ENCODE measurements at regions not wholly inside any gene's neighbourhood (a gene's known extent, or its start where the extent isn't known, plus 50 kb on each side); places are given as distances from the start of the nearest gene placed in this dataset.

DNA sequence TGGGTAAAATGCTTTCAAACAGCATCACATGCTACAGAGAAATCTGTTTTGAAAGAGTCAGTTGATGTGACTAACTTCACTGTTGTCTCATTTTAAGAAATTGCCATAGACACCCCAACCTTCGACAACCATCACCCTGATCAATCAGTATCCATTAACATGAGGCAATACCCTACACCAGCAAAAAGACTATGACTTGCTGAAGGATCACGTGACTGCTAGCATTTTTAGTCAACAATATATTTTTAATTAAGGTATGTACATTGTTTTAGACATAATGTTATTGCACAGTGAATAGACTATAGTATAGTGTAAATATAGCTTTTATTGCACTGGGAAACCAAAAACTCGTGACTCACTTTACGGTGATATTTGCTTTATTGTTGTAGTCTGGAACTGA, 200.0 kb upstream of the ARHGAP24 start:
- DNase-seq: no peak

DNA sequence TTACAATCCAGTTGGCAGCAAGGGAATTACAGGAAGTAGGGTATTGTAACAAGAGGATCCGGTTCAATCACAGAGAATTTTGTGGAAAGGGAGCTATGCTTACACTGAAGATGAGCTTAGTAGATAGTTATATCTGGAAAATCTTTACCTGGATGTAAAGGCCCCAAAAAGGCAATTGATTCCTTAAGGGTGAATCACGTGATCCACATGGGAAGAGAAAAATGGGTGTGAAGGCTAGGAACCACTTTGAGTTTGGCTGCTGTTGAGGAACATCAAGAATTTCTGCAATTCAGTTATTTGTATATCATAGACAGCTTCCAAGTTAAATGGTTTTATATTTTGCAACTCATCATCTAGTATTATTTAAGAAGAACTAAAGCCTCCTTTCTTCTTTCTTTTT, 194.0 kb upstream of the ARHGAP24 start:
- DNase-seq: no peak

DNA sequence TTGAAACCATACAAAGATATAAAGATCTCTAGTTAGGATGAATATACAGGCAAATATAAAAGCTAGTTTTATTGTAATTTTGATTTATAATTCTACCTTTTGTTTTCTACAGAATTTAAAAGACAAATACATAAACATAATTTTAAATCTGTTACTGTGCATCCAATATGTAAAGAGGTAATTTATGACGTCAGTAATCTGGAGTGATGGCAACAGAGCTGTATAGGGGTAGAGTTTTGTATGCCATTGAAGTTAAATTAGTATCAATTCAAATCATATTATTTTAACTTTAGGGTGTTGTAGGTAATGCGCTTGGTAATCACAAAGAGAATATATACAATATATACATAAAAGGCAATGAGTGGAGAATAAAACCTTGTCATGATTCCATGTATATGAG, 183.7 kb upstream of the ARHGAP24 start:
- DNase-seq: no peak

DNA sequence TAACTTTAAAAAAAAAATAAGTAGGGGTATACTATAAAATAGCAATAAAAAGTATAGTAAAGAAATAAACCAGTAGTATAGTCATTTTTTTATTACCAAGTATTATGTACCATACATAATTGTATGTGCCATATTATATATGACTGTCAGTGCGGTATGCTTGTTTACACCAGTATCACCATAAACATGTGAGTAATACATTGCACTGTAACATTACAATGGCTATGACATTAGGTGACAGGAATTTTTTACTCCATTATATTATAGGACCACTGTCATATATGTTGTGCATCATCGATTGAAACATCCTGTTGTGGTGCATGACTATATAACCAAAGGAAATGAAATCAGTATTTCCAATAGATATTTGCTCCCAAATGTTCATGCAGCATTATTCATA, 176.9 kb upstream of the ARHGAP24 start:
- DNase-seq: no peak

DNA sequence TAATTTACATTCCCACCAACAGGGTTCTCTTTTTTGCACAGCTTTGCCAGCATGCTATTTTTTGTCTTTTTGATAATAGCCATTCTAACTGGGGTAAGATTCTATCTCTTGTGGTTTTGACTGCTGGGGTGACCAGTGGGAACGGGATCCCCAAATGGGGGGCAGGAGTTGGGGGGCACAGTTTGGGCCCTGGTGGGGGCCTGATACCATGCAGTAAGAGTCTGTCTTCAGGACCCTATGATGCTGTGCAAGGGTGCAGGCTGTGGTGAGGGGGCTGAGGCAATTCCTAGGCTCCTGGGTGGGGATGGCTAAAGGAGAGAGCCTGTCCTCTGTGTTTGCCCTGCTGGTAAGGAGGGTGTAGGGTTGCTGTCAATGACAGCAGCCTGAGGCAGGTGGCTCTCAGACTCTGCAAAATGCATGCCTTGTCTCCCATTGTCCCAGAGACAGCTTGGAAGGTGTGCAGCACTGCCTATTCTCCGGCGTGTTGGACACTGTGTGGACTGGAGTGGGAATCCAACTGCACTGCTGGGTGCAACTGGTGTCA, 172.7 kb upstream of the ARHGAP24 start:
- no peak for DNase-seq

DNA sequence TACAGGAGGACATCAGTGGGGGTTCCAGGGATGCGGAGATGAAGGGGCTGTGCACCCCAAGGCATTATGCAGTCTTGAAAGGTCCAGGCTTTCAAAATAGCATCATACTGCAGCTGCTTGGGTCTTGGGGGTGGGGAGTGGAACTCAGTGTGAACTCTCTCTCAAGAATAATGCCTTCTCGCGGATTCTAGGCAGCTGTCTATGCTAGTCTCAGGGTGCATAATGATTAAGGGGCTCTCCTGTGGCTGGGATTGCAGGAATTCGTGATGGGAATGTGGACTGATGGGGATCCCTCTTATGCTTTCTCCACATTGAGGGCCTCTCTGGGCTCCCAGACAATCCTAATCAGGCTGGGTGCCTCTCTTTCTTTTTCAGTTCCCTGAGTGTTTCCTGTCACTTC, 172.2 kb upstream of the ARHGAP24 start:
- no peak for DNase-seq

DNA sequence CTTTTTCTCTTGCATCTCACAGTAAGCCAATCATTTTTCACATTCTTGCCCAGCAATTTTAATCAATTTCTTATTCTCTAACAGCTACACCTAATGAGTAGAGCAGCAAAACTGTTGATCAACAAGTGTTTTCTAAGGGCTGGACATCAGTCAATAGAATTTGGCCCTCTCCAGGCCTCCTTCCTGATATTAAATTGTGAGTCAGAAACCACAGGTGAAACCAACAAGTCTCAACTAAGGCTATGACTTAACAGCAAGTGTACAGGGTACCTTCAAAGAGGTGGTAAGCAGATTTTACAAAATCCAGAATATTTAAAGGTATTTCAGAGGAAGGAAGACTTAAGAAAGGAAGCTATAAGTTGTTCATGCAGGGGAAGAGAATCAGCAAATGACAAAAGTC, 156.5 kb upstream of the ARHGAP24 start:
- no peak for DNase-seq

DNA sequence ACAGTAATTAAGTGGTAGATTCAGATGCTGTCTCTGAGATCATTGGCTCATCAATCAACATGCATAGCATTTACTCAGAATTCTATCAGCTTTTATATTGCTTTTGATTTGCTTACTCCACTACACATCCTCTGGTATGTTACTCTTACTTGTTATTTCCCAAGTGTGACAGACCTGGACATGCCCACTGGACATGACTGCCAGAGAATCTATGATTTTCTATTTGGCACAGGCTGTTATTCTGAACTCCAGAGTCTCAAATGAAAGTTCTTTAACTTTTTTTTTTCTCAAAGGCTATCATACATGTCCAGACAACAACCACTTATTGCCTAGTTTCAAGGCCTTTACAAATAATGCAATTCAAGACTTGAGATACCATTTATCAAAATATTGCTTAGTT, 116.1 kb upstream of the ARHGAP24 start:
- DNase-seq: no peak

DNA sequence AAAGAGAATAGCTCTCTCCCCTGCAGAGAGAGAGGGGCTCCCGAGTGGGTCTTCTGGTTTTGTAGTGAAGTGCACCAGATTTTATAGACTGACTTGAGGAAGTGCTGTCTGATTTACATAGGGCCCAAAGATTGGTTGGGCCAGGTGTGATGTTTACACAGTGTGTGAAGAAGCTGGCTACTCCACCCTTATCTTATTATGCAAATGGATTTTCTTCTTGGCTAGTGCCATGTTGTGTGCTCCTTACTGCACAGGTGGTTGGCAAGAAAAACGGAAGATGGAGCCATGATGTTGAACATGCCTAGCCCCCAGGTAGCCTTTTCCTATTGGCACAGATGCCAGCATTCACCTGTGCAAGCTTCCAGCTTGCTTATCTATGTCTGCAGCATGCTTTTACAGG, 112.4 kb upstream of the ARHGAP24 start:
- DNase-seq: no peak

DNA sequence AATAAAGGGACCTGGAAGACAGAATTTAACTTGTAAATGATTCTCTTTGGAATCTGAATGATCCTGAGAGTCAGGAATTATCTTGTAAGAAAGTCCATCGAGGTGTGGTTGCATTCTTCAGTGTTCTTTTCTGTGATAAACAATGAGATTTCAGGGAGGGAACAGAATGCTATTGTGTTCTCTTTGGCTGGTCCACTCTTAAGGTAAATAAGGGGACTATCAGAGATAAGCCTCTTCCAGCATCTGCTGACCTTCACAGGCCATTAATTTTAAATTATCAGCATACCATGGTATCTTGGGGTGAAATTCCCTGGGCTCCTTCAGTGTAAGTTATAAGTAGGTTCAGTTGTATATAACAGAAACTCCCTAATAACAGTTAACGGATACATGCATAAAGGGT, 107.1 kb upstream of the ARHGAP24 start:
- DNase-seq: no peak

DNA sequence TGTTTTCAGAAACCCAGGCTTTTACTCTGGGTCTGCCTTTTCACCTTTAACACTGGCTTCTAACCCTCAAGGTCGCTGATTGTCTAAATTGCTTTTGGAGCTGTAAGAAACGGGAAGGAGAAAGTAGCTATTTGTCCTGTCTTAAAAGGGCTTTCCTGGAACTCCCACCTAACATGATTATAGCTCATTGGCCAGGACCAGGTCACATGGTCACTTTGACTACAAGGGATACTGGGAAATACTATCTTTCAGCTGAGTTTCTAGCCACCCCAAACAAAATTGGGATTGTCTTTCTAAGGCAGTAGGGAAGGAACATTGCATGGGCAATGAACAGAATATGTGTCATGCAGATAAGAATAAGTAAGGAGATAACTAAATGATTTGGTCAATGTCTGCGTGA, 106.7 kb upstream of the ARHGAP24 start:
- DNase-seq: no peak

DNA sequence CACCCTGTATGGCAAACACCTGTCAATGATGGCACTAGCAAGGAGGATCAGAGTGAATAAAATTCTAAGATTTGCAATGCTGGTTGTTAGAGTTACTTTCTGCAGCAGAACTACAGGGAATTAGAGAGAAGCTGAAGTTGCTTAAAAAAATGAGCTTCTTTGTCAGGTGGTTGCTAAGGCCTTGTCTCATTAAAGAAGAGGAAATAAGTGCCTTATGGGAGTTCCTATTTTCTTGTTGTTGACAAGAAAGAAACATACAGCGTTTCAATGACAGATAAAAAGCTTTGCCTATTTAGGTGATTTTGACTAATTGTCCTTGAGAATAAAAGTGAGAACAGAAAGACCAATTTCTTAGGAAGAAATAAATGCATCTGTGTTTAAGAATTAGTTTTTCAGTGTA, 106.0 kb upstream of the ARHGAP24 start:
- DNase-seq: no peak

DNA sequence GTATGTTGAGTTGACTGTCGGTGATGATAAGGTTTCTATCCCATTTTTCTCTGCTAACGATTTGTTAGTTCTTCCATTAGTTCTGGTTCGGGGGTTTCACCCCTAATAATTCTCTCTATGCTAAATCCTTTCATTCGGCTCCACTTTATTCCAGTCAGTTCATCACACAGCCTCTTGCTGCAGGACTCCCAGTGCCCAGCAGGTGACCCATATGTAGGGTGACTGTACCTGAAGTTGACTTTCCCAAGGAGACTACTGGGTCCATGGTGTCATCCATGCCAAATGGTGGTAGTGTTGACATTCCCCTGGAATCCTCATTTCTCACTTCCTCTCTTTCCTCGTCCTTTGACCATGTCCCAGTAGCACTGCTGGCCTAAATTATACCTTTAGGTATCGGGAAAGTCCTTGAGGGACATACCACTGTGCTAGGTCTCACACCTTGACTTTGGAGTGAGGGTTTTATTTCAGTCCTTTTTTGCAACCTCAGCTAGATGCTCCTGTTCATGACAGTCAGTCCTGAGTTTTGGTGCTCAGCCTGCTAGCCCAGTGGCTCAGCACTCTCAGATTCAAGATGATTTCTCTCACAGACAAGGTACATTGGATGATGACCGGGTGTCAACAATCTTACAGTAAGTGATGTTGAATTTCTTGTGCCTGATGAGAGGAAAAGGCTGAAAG, 105.1 kb upstream of the ARHGAP24 start:
- DNase-seq: peak; percentile 3

DNA sequence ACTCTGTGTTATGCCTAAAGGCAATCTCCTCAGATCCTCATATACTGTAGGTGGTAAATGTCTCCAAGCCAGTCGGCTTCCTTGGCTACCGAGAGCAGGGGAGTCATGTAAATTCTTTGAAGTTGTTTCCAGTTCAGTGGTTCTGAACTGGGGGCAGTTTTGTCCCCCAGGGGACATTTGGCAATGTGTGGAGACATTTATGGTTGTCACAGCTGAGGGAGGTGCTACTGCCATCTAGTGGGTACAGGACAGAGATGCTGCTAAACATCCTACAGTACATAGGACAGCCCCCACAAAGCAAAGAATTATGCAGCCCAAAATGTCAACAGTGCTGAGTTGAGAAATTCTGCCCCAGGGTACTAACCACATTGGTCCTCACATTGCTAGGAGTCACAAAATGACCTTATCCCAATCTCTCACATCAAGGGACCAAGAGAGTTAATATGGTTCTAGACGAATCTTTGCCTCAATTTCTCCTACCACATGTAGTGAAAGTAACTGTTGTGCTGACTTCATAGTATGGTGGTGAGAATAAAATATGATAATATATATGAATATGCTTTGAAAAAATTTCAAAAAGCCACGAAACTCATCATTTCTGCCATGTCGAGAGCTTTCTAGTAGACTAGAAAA, 104.4 kb upstream of the ARHGAP24 start:
- peak; percentile 61 for DNase-seq

DNA sequence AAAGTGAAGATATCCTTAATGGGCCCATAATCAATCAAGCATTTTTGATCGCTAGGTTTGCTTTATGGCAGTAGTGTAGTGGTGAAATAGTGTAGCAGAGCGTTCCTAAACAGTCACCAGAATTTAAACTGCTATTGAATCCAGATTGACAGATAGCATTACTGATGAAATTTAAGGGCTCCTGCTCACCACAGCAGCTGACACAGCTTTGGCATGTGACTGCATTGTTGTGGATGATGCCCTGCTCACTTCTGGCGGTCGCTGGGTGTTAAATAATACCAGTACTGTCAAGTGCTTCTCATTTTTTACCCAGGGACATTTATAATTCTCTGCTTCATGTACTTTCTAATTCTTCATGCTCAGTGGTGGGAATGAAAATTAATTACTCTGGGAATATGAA, 102.0 kb upstream of the ARHGAP24 start:
- no peak for DNase-seq

DNA sequence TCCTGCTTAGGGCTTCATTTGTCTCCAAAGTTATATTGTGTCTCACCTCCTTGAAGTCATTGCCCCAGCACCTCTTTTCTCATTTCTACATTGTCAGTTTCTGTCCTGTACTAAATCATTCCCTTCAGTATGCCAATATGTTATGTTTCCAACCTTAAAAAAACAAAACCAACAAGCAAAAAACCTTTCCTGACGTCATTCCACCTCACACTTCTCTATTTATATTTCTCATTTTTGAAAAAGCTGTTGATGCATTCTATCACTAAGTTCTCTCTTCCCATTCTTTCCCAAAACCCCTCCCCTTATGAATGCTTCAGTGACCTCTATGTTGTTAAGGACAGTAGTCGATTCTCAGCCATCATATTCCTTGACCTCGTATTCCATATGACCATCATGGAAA, 98.7 kb upstream of the ARHGAP24 start:
- DNase-seq: no peak

DNA sequence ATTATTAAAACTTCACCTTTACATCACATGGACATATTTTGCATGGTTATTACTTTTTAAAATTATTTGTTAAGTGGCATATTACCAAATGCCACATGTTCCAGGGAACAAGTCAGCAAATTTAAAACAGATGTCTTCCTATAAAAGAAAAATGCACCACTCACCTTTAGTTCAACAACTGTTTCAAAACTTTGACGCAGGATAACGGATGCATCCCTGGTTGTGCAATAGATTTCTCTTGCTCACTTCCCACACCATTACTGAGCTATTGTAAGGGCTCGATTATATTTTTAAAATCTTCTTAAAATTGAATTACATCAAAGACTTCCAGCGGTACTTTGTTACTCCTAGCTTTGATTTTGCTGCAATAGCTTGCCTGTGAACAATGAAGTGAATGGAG, 93.0 kb upstream of the ARHGAP24 start:
- DNase-seq: no peak

DNA sequence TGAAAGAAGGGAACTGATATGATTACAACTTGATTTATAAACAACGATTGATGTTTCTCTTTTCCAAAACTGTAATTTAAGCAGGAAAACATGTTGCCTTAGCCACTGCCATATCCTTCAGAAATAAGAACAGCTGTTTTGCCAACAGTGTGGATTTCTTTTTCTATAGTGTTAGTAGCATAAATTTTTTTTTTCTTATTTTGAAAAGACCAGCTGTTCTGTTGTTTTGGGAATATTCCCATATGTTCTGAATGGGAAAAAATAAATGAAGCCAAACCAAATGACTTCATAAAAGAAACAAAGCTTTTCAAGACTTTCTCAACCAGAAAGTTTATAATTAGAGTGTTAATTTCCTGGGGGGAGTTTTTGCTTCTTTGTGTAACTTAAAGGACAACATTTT, 83.9 kb upstream of the ARHGAP24 start:
- no peak for DNase-seq

DNA sequence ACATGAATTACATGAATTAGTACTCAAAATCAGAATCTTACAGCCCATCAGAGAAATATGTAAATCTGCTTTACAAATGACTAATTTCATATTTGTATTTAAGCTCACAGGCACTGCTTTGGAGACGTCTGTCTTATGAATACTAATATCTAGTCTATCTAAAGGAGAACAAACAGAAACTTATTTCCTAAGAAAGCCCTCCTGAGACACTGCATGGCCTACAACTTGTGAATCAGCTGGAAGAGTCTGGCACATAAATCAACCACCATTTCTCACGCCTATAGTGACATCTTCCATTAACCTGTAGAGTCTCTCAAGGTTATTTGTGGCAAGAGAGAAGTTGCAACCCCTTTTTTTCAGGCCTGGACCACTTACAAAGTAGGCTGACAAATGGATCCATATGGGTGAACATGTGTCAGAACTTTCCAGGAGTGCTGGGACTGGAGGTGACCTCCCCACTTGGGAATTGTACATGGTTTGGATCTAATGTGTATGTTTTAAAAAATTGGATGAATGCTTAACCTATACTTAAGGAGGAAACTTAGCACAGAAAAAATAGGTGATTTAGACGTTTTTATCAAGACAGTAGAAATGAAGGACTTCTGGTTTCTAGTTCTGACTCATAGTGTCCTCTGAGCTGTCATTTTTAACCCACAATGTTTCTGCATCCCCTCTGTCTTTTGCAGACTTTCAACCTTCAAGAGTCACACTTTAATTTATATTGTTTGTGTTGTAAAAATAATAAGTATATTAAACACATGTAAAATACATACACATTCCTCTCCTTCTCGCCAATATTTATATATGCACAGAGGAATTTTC, 83.2 kb upstream of the ARHGAP24 start:
- no peak for DNase-seq

DNA sequence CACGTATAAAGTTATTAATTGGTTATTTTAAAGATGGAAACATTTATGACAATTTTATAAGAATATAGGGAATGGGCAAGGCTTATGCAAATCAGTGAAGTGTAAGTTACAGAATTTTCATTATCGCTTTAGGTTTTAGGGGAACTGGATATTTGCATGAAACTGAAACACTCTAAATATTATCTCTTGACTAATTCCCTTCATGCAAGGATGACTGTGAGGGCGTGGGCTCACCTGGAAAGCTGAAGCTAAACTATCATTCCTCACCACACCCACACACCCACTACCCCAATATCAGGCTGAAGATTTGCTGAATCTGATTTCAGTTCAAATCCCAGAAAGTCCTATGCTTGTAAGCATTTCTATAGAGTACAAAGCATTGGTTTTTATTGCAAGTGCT, 81.7 kb upstream of the ARHGAP24 start:
- DNase-seq: no peak

DNA sequence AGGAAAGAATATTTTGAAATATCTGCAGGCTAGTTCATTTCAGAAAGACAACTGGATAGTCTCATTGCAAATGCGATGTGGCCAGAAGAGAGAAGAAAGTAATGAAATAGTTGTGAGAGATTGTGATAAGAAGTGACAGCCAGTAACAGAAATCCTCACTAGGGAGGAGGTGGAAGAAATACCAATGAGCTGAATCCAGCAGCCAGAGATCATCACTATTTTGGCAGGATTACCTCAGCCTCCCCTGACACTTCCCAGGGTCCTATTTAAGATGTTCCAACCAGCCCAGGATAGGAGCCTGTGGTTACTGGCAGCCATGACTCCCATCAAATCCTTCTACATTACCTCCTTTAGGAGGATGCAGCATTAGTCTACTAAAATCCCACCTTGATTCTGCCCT, 76.7 kb upstream of the ARHGAP24 start:
- no peak for DNase-seq

DNA sequence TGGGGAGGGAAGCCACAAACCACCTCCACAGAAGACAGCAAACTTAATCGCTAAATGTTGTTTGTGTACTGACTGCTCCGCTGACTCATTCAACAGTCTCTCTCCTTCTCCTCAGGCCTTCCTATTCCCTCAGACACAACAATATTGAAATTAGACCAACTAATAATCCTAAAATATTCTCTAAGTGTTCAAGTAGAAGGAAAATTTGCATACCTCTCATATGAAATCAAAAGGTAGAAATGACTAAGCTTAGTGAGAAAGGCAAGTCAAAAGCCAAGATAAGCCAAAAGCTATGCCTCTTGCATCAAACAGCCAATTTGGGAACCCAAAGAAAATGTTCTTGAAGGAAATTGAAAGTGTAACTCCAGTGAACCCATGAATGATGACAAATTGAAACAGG, 75.7 kb upstream of the ARHGAP24 start:
- no peak for DNase-seq

DNA sequence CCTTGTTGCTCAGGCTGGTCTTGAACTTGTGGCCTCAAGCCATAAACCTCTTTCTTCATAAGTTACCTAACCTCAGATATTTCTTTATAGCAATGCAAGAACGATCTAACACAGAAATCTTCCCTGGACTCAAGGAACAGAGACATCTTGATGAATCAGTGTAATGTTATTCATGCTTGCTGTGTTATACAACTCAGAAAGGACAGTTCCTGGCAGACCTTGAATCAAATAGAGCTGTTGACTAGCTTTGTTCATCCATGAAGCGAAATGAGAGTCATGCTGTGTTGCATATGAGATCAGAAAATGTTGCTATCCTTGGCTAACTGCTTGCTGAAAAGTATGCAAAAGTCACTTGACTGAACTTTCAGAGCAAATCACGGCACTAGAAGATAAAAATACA, 72.6 kb upstream of the ARHGAP24 start:
- no peak for DNase-seq

DNA sequence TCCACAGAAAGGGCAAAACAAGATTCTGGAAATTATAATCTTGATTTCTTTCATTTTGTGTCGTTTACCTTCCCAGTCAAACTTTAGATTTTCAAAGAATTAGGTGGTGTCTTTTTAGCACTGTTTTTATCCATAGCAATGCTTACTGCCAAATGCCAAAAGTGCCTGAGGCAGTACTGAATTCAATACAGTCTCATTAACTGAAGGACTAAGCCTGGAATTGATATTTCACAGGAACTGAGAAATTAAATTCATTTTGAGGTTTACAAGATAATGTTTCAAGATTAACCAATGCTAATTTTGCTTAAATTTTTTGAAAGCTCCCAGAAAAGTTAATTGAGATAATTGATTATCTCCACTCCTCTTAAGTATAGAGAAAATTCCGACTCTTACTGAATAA, 68.8 kb upstream of the ARHGAP24 start:
- no peak for DNase-seq
